Thyroid gland (tissue), 4 donors: ENCODE measurements at regions not wholly inside any gene's neighbourhood (a gene's known extent, or its start where the extent isn't known, plus 50 kb on each side); places are given as distances from the start of the nearest gene placed in this dataset.

Source experiments
- DNase-seq, 2 donors: peaks; one replicate each; pipeline ENCODE4 v3.0.0-alpha.2; 2019
- H3K27ac ChIP-seq, 3 donors: fragments of 200-600 bp; sonication (generic); 1 replicate in 2 of 3; 2 replicates in 1 of 3; pipeline ENCODE4 v1.5.1; 2016 to 2019; ENCODE audit warnings: mild to moderate bottlenecking in 1 of 3, moderate library complexity in 1 of 3
- H3K27me3 ChIP-seq: fragments of 200-600 bp; sonication (generic); one replicate; pipeline ENCODE4 v1.5.1; 2019
- H3K36me3 ChIP-seq, 2 donors: fragments of 200-600 bp; sonication (generic); one replicate each; pipeline ENCODE4 v1.5.1; 2016 to 2019
- H3K4me1 ChIP-seq, 2 donors: fragments of 200-600 bp; sonication (generic); one replicate each; pipeline ENCODE4 v1.5.1; 2017 to 2019
- H3K4me3 ChIP-seq, 3 donors: fragments of 200-600 bp; sonication (generic); replicated peaks in 1 of 3; 1 replicate in 2 of 3; 2 replicates in 1 of 3; pipeline ENCODE4 v1.5.1; 2016; ENCODE audit warnings: mild to moderate bottlenecking in 1 of 3
- H3K9me3 ChIP-seq: fragments of 200-600 bp; sonication (generic); one replicate; pipeline ENCODE4 v1.5.1; 2017
- CTCF ChIP-seq, 6 experiments: fragments of 200-600 bp in 3 of 6; fragments of 450-650 bp in 3 of 6; sonication (generic) in 3 of 6; IDR thresholded peaks; one replicate each; pipeline ENCODE4 v1.5.1; 2016 to 2019; ENCODE audit warnings: antibody characterized with exemption in 6 of 6, mild to moderate bottlenecking in 2 of 6, inconsistent platforms in 1 of 6, moderate library complexity in 1 of 6
- POLR2A ChIP-seq, 2 donors: fragments of 450-650 bp; IDR thresholded peaks; one replicate each; pipeline ENCODE4 v1.6.1; 2017; ENCODE audit warnings: antibody characterized with exemption in 2 of 2, mild to moderate bottlenecking in 2 of 2, moderate library complexity in 1 of 2
- WGBS, 2 donors: methylation state at CpG; one replicate each; pipeline ENCODE4 v1.1.5; 2017; 5-methylcytosine and 5-hydroxymethylcytosine counted together
- intact Hi-C: fragments of 100-400 bp; cut with DNase I; formaldehyde crosslinking; loops from one replicate; pipeline ENCODE4 v1.15.1; 2023

- intact Hi-C loops: no loop called here
- 62 to 68% methylated on average over 1 of the region's 1 CpG for WGBS, 2 donors
- H3K4me3 ChIP-seq: no peak overlapping the region
These were observed 317.2 kb downstream of the CPS1 start for GRCh38 chr2:210873631-210874030.

GRCh38 chr2:210884227-210884626 lies 327.8 kb downstream of the CPS1 start:
- DNase-seq: no peak
- H3K4me1 ChIP-seq: no peaks in the 10 kb centered on the region
- TF ChIP-seq CTCF (IDR thresholded peaks at IDR 0.05) (no peak), POLR2A (IDR thresholded peaks at IDR 0.05) (no peak)
- WGBS, 2 donors: 71 to 77% methylated on average over 1 of the region's 1 CpG
- H3K4me3 ChIP-seq: no peak overlapping the region
- no peaks in the 10 kb centered on the region for H3K9me3 ChIP-seq
- intact Hi-C loops: no loop called here
- no peaks in the 10 kb centered on the region for H3K27me3 ChIP-seq
- H3K36me3 ChIP-seq: no peaks in the 10 kb centered on the region
- H3K27ac ChIP-seq: no peak overlapping the region

More at GRCh38 chr2:210873631-210874030, 317.2 kb downstream of the CPS1 start:
- DNase-seq: no peak
- Histone ChIP-seq H3K36me3 (no peaks in the 10 kb centered on the region), H3K27me3 (no peaks in the 10 kb centered on the region), H3K4me1 (no peaks in the 10 kb centered on the region), H3K27ac (no peak overlapping the region), H3K9me3 (no peaks in the 10 kb centered on the region)
- no peak for TF ChIP-seq POLR2A (IDR thresholded peaks at IDR 0.05)
- no peak for TF ChIP-seq CTCF (IDR thresholded peaks at IDR 0.05)

- WGBS, 2 donors: 91% methylated on average over 5 to 6 of the region's 6 CpGs
- Histone ChIP-seq H3K9me3 (no peaks in the 10 kb centered on the region), H3K36me3 (no peaks in the 10 kb centered on the region), H3K27me3 (no peaks in the 10 kb centered on the region), H3K27ac (no peak overlapping the region), H3K4me1 (no peaks in the 10 kb centered on the region), H3K4me3 (no peak overlapping the region)
- TF ChIP-seq CTCF (IDR thresholded peaks at IDR 0.05) (no peak), POLR2A (IDR thresholded peaks at IDR 0.05) (no peak)
- intact Hi-C loops: no loop called here
- DNase-seq: no peak
These were observed 331.6 kb downstream of the CPS1 start for GRCh38 chr2:210888035-210888434.

- WGBS, 2 donors: 74 to 82% methylated on average over 5 of the region's 5 CpGs
- no peak overlapping the region for H3K4me3 ChIP-seq
- H3K27ac ChIP-seq: no peak overlapping the region
- intact Hi-C loops: no loop called here
- no peaks in the 10 kb centered on the region for H3K27me3 ChIP-seq
- no peaks in the 10 kb centered on the region for H3K36me3 ChIP-seq
- no peaks in the 10 kb centered on the region for H3K9me3 ChIP-seq
- TF ChIP-seq POLR2A (IDR thresholded peaks at IDR 0.05) (no peak), CTCF (IDR thresholded peaks at IDR 0.05) (no peak)
- DNase-seq: no peak
- H3K4me1 ChIP-seq: no peaks in the 10 kb centered on the region
These were observed 338.7 kb downstream of the CPS1 start for GRCh38 chr2:210895132-210895531.

GRCh38 chr2:210899131-210899530 lies 342.7 kb downstream of the CPS1 start:
- DNase-seq: no peak
- Histone ChIP-seq H3K9me3 (no peaks in the 10 kb centered on the region), H3K4me1 (no peaks in the 10 kb centered on the region), H3K27me3 (no peaks in the 10 kb centered on the region), H3K36me3 (no peaks in the 10 kb centered on the region), H3K27ac (no peak overlapping the region), H3K4me3 (no peak overlapping the region)
- intact Hi-C loops: no loop called here
- no peak for TF ChIP-seq CTCF (IDR thresholded peaks at IDR 0.05)
- TF ChIP-seq POLR2A (IDR thresholded peaks at IDR 0.05): no peak
- WGBS, 2 donors: 59 to 74% methylated on average over 3 of the region's 3 CpGs
